EL (cell line): ENCODE measurements at regions not wholly inside any gene's neighbourhood (a gene's known extent, or its start where the extent isn't known, plus 50 kb on each side); places are given as distances from the start of the nearest gene placed in this dataset.

Experiments used
- DNase-seq: peaks from one replicate; pipeline ENCODE4 v3.0.0-alpha.2; 2016

GRCh38 chr3:193754719-193755118 lies 161.7 kb downstream of the OPA1 start:
- DNase-seq, result no peak

- no peak for DNase-seq
These were observed 163.5 kb downstream of the OPA1 start for GRCh38 chr3:193756536-193756935.

- no peak for DNase-seq
These were observed 164.4 kb downstream of the OPA1 start for GRCh38 chr3:193757457-193757856.

- no peak for DNase-seq
These were observed 169.0 kb downstream of the OPA1 start for GRCh38 chr3:193761969-193762368.

GRCh38 chr3:193762657-193763056 lies 169.6 kb downstream of the OPA1 start:
- no peak for DNase-seq

- DNase-seq, result no peak
These were observed 172.0 kb downstream of the OPA1 start for GRCh38 chr3:193764959-193765358.

- DNase-seq, result no peak
These were observed 174.5 kb downstream of the OPA1 start for GRCh38 chr3:193767353-193768069.

- peak; percentile 7 for DNase-seq
These were observed 175.0 kb downstream of the OPA1 start for GRCh38 chr3:193768070-193768394.

GRCh38 chr3:193769437-193769836 lies 176.4 kb downstream of the OPA1 start:
- DNase-seq, result no peak

- DNase-seq, result no peak
These were observed 178.1 kb downstream of the OPA1 start for GRCh38 chr3:193771011-193771652.

- DNase-seq, result no peak
These were observed 178.8 kb downstream of the OPA1 start for GRCh38 chr3:193771653-193772421.

- no peak for DNase-seq
These were observed 179.4 kb downstream of the OPA1 start for GRCh38 chr3:193772422-193772763.

GRCh38 chr3:193773266-193774220 lies 180.5 kb downstream of the OPA1 start:
- no peak for DNase-seq

- no peak for DNase-seq
These were observed 181.4 kb downstream of the OPA1 start for GRCh38 chr3:193774272-193774915.

- DNase-seq, result no peak
These were observed 181.9 kb downstream of the OPA1 start for GRCh38 chr3:193774916-193775285.

- DNase-seq, result no peak
These were observed 182.5 kb downstream of the OPA1 start for GRCh38 chr3:193775421-193776077.

GRCh38 chr3:193776626-193777358 lies 183.8 kb downstream of the OPA1 start:
- no peak for DNase-seq

GRCh38 chr3:193777524-193777923 lies 184.5 kb downstream of the OPA1 start:
- no peak for DNase-seq

- DNase-seq, result no peak
These were observed 185.7 kb downstream of the OPA1 start for GRCh38 chr3:193778676-193779075.

- DNase-seq, result no peak
These were observed 186.9 kb downstream of the OPA1 start for GRCh38 chr3:193779933-193780332.

- no peak for DNase-seq
These were observed 187.4 kb downstream of the OPA1 start for GRCh38 chr3:193780397-193780796.
